ENCODE measurements at regions not wholly inside any gene's neighbourhood (a gene's known extent, or its start where the extent isn't known, plus 50 kb on each side); places are given as distances from the start of the nearest gene placed in this dataset.
"Not testable (repeated sequence)": the region's sequence is repeated elsewhere in the genome, so short reads cannot be mapped to it uniquely, and the experiment has no call there.

GRCh38 chr4:49514171-49514699 lies 528.2 kb downstream of the CWH43 start:
- not testable (repeated sequence) for TF ChIP-seq IRF1 (CRISPR knock-in tag; IDR thresholded peaks at IDR 0.05; ENCODE audit: low read depth); FOXM1 (CRISPR knock-in tag; IDR thresholded peaks at IDR 0.05); ZNF746 (CRISPR knock-in tag; IDR thresholded peaks at IDR 0.05); CTCF (CRISPR knock-in tag; IDR thresholded peaks at IDR 0.05); ZNF121 (CRISPR knock-in tag; IDR thresholded peaks at IDR 0.05); ZBTB10 (CRISPR knock-in tag; IDR thresholded peaks at IDR 0.05; ENCODE audit: borderline replicate concordance); YY1 (IDR thresholded peaks at IDR 0.05; ENCODE audit: insufficient read depth, insufficient replicate concordance, low read depth, low read length); POLR2A (IDR thresholded peaks at IDR 0.05; ENCODE audit: insufficient read depth in 1 of 2, low read depth in 2 of 2, low read length in 2 of 2); BRF2 (CRISPR knock-in tag; IDR thresholded peaks at IDR 0.05); AFF4 (CRISPR knock-in tag; IDR thresholded peaks at IDR 0.05)

All from HepG2 (cell line).